NCI-H1105 (cell line): ENCODE measurements at regions not wholly inside any gene's neighbourhood (a gene's known extent, or its start where the extent isn't known, plus 50 kb on each side); places are given as distances from the start of the nearest gene placed in this dataset.

Source experiments
- DNase-seq: peaks from one replicate; lab custom pipeline; 2025; lab: John Stamatoyannopoulos, UW

- no peak for DNase-seq
Measured at GRCh38 chr2:18784245-18784644, 194.9 kb upstream of the NT5C1B start.

GRCh38 chr2:18781541-18782280 is 192.3 kb upstream of the NT5C1B start:
- DNase-seq, result no peak

- no peak for DNase-seq
Measured at GRCh38 chr2:18777250-18777812, 188.0 kb upstream of the NT5C1B start.

GRCh38 chr2:18771212-18771611 is 181.8 kb upstream of the NT5C1B start:
- DNase-seq, result no peak

GRCh38 chr2:18763338-18763737 is 174.0 kb upstream of the NT5C1B start:
- no peak for DNase-seq

- DNase-seq, result no peak
Measured at GRCh38 chr2:18762667-18763066, 173.3 kb upstream of the NT5C1B start.

GRCh38 chr2:18754286-18754685 is 164.9 kb upstream of the NT5C1B start:
- no peak for DNase-seq

- DNase-seq, result no peak
Measured at GRCh38 chr2:18753722-18754121, 164.4 kb upstream of the NT5C1B start.

GRCh38 chr2:18752667-18753422 is 163.5 kb upstream of the NT5C1B start:
- no peak for DNase-seq

- no peak for DNase-seq
Measured at GRCh38 chr2:18752022-18752493, 162.7 kb upstream of the NT5C1B start.

- no peak for DNase-seq
Measured at GRCh38 chr2:18750672-18751554, 161.5 kb upstream of the NT5C1B start.

GRCh38 chr2:18749912-18750526 is 160.7 kb upstream of the NT5C1B start:
- peak; percentile 2 for DNase-seq

- no peak for DNase-seq
Measured at GRCh38 chr2:18745431-18746272, 156.3 kb upstream of the NT5C1B start.

GRCh38 chr2:18741895-18742732 is 152.7 kb upstream of the NT5C1B start:
- DNase-seq, result no peak

- DNase-seq, result no peak
Measured at GRCh38 chr2:18741191-18741590, 151.8 kb upstream of the NT5C1B start.

GRCh38 chr2:18740474-18740881 is 151.1 kb upstream of the NT5C1B start:
- no peak for DNase-seq

- no peak for DNase-seq
Measured at GRCh38 chr2:18731666-18732065, 142.3 kb upstream of the NT5C1B start.

GRCh38 chr2:18724371-18725145 is 135.2 kb upstream of the NT5C1B start:
- DNase-seq, result no peak

GRCh38 chr2:18723219-18723618 is 133.8 kb upstream of the NT5C1B start:
- no peak for DNase-seq
